Liver (tissue), 7 donors: ENCODE measurements at regions not wholly inside any gene's neighbourhood (a gene's known extent, or its start where the extent isn't known, plus 50 kb on each side); places are given as distances from the start of the nearest gene placed in this dataset.

Experiments used
- DNase-seq: peaks from one replicate; pipeline ENCODE4 v3.0.0-alpha.2; 2017; ENCODE audit warnings: low spot score
- H3K27ac ChIP-seq, 2 donors: one replicate each; pipeline ENCODE4 v1.7.0; 2013; ENCODE audit warnings: inconsistent platforms in 2 of 2, low read length in 2 of 2, control low read depth in 1 of 2, low read depth in 1 of 2, mild to moderate bottlenecking in 1 of 2
- H3K27me3 ChIP-seq, 4 donors: one replicate each; pipeline versions ENCODE4 v1.6.1 to v1.7.0; 2013; ENCODE audit warnings: low read length in 3 of 4, inconsistent platforms in 1 of 4, mild to moderate bottlenecking in 1 of 4, moderate library complexity in 1 of 4; ENCODE audit not compliant: control insufficient read depth in 4 of 4, insufficient read depth in 4 of 4
- H3K36me3 ChIP-seq, 4 donors: one replicate each; pipeline versions ENCODE4 v1.6.1 to v1.7.0; 2013; ENCODE audit warnings: low read length in 3 of 4, mild to moderate bottlenecking in 3 of 4, low read depth in 1 of 4, moderate library complexity in 1 of 4; ENCODE audit not compliant: control insufficient read depth in 4 of 4, insufficient read depth in 3 of 4
- H3K4me1 ChIP-seq, 4 donors: one replicate each; pipeline versions ENCODE4 v1.6.1 to v1.7.0; 2013; ENCODE audit warnings: low read length in 3 of 4, mild to moderate bottlenecking in 3 of 4, moderate library complexity in 1 of 4; ENCODE audit not compliant: control insufficient read depth in 4 of 4, insufficient read depth in 4 of 4
- H3K4me3 ChIP-seq, 3 donors: one replicate each; pipeline versions ENCODE4 v1.6.1 to v1.7.0; 2013; ENCODE audit warnings: low read length in 3 of 3, control low read depth in 1 of 3, low read depth in 1 of 3, mild to moderate bottlenecking in 1 of 3
- H3K9ac ChIP-seq, 2 donors: one replicate each; pipeline ENCODE4 v1.7.0; 2013; ENCODE audit warnings: low read length in 2 of 2, mild to moderate bottlenecking in 2 of 2, moderate library complexity in 2 of 2, control low read depth in 1 of 2, low read depth in 1 of 2
- H3K9me3 ChIP-seq, 4 donors: one replicate each; pipeline versions ENCODE4 v1.6.1 to v1.7.0; 2013; ENCODE audit warnings: low read length in 3 of 4; ENCODE audit not compliant: control insufficient read depth in 4 of 4
- FOXA1 ChIP-seq: IDR thresholded peaks from 2 replicates; pipeline ENCODE4 v1.6.1; 2016; ENCODE audit warnings: antibody characterized with exemption
- FOXA2 ChIP-seq: IDR thresholded peaks from 2 replicates; pipeline ENCODE4 v1.6.1; 2016; ENCODE audit warnings: antibody characterized with exemption
- GABPA ChIP-seq, 2 donors: IDR thresholded peaks in 1 of 2; conservative IDR thresholded peaks in 1 of 2; 2 replicates each; pipeline ENCODE4 v1.6.1; 2016; ENCODE audit warnings: antibody characterized with exemption in 2 of 2, mild to moderate bottlenecking in 1 of 2, moderate library complexity in 1 of 2
- HNF4G ChIP-seq: IDR thresholded peaks from 2 replicates; pipeline ENCODE4 v1.6.1; 2016; ENCODE audit warnings: antibody characterized with exemption
- JUND ChIP-seq, 2 donors: IDR thresholded peaks; 2 replicates each; pipeline ENCODE4 v1.6.1; 2016; ENCODE audit warnings: antibody characterized with exemption in 2 of 2
- RAD21 ChIP-seq, 2 donors: IDR thresholded peaks; 2 replicates each; pipeline ENCODE4 v1.6.1; 2016; ENCODE audit warnings: antibody characterized with exemption in 2 of 2, mild to moderate bottlenecking in 2 of 2
- SP1 ChIP-seq: IDR thresholded peaks from 2 replicates; pipeline ENCODE4 v1.6.1; 2018; ENCODE audit warnings: antibody characterized with exemption, mild to moderate bottlenecking
- TAF1 ChIP-seq: conservative IDR thresholded peaks from 2 replicates; pipeline ENCODE4 v1.6.1; 2016; ENCODE audit warnings: antibody characterized with exemption, mild to moderate bottlenecking
- YY1 ChIP-seq: IDR thresholded peaks from 2 replicates; pipeline ENCODE4 v1.6.1; 2016; ENCODE audit warnings: antibody characterized with exemption, mild to moderate bottlenecking
- TF ChIP-seq, protein P1 (sequence below): IDR thresholded peaks from 2 replicates; pipeline ENCODE4 v1.6.1; 2016; ENCODE audit warnings: antibody characterized with exemption, mild to moderate bottlenecking
- TF ChIP-seq, protein P2 (sequence below): IDR thresholded peaks from 2 replicates; pipeline ENCODE4 v1.6.1; 2016; ENCODE audit warnings: antibody characterized with exemption
- TF ChIP-seq, protein P3 (sequence below): fragments of 150-350 bp; IDR thresholded peaks from 2 replicates; pipeline ENCODE4 v1.5.1; 2017; ENCODE audit warnings: improper control_type of control experiment, low read depth, low read length; ENCODE audit not compliant: missing input control
- TF ChIP-seq, protein P4 (sequence below): IDR thresholded peaks from 2 replicates; pipeline ENCODE4 v1.6.1; 2016; ENCODE audit warnings: antibody characterized with exemption
- TF ChIP-seq, protein P5 (sequence below): IDR thresholded peaks from 2 replicates; pipeline ENCODE4 v1.6.1; 2016; ENCODE audit warnings: antibody characterized with exemption
- donor health status: healthy.
- donor health status: healthy.
- donor health status: healthy.
- donor health status: healthy.

DNA sequence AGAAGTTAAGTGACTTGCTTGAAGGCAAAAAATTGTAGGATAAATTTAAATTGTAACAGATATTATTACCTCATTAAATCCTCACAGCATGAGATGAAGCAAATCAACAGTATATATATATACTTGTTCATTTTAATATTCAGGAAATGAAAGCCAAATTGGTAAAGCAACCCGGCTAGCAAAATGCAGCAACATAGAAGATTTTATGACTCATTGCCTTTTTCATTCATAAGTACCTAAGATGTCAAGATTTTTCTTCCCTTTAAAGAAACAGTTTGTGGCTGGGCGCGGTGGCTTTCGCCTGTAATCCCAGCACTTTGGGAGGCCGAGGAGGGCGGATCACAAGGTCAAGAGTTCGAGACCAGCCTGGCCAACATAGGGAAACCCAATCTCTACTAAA lies 190.5 kb upstream of the NRIP1 start (continued):
- TF ChIP-seq, protein P1, sequence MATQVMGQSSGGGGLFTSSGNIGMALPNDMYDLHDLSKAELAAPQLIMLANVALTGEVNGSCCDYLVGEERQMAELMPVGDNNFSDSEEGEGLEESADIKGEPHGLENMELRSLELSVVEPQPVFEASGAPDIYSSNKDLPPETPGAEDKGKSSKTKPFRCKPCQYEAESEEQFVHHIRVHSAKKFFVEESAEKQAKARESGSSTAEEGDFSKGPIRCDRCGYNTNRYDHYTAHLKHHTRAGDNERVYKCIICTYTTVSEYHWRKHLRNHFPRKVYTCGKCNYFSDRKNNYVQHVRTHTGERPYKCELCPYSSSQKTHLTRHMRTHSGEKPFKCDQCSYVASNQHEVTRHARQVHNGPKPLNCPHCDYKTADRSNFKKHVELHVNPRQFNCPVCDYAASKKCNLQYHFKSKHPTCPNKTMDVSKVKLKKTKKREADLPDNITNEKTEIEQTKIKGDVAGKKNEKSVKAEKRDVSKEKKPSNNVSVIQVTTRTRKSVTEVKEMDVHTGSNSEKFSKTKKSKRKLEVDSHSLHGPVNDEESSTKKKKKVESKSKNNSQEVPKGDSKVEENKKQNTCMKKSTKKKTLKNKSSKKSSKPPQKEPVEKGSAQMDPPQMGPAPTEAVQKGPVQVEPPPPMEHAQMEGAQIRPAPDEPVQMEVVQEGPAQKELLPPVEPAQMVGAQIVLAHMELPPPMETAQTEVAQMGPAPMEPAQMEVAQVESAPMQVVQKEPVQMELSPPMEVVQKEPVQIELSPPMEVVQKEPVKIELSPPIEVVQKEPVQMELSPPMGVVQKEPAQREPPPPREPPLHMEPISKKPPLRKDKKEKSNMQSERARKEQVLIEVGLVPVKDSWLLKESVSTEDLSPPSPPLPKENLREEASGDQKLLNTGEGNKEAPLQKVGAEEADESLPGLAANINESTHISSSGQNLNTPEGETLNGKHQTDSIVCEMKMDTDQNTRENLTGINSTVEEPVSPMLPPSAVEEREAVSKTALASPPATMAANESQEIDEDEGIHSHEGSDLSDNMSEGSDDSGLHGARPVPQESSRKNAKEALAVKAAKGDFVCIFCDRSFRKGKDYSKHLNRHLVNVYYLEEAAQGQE, result no peak

DNA sequence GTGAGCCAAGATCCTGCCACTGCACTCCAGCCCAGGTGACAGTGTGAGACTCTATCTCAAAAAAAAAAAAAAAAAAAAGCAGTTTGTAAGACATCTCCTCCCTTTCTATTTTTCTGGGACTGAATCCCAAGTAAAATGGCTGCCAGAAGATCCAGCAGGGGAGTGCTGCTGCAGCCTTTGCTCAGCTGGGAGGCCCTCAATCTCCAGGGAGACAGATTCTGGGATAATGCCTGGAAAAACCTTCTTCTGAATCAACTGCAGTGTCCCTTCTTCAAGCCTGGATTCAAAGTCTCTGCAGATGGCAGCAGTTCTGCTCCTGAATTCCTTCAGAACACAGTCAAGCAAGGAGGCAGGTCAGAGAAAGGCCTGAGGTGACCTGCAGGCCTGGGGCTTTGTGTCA lies 191.0 kb upstream of the NRIP1 start:
- Histone ChIP-seq H3K9ac (no peak overlapping the region), H3K9me3 (no peaks in the 10 kb centered on the region), H3K27me3 (no peaks in the 10 kb centered on the region), H3K36me3 (peaks cover 0 to 1% (median 0%) of the 10 kb centered on the region in 4 donors), H3K4me3 (no peak overlapping the region), H3K4me1 (no peaks in the 10 kb centered on the region), H3K27ac (no peak overlapping the region)
- DNase-seq, result no peak
- no peak for TF ChIP-seq HNF4G
- TF ChIP-seq GABPA (IDR thresholded peaks at IDR 0.05 in 1 of 2, conservative IDR thresholded peaks at IDR 0.05 in 1 of 2), result no peak
- no peak for TF ChIP-seq YY1
- TF ChIP-seq TAF1, result no peak
- TF ChIP-seq, protein P1, result no peak
- no peak for TF ChIP-seq RAD21 (IDR thresholded peaks at IDR 0.05)
- TF ChIP-seq JUND (IDR thresholded peaks at IDR 0.05), result no peak
- TF ChIP-seq SP1, result no peak
- TF ChIP-seq FOXA2, result no peak
- TF ChIP-seq, protein P2, sequence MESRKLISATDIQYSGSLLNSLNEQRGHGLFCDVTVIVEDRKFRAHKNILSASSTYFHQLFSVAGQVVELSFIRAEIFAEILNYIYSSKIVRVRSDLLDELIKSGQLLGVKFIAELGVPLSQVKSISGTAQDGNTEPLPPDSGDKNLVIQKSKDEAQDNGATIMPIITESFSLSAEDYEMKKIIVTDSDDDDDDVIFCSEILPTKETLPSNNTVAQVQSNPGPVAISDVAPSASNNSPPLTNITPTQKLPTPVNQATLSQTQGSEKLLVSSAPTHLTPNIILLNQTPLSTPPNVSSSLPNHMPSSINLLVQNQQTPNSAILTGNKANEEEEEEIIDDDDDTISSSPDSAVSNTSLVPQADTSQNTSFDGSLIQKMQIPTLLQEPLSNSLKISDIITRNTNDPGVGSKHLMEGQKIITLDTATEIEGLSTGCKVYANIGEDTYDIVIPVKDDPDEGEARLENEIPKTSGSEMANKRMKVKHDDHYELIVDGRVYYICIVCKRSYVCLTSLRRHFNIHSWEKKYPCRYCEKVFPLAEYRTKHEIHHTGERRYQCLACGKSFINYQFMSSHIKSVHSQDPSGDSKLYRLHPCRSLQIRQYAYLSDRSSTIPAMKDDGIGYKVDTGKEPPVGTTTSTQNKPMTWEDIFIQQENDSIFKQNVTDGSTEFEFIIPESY, result no peak
- TF ChIP-seq, protein P3, sequence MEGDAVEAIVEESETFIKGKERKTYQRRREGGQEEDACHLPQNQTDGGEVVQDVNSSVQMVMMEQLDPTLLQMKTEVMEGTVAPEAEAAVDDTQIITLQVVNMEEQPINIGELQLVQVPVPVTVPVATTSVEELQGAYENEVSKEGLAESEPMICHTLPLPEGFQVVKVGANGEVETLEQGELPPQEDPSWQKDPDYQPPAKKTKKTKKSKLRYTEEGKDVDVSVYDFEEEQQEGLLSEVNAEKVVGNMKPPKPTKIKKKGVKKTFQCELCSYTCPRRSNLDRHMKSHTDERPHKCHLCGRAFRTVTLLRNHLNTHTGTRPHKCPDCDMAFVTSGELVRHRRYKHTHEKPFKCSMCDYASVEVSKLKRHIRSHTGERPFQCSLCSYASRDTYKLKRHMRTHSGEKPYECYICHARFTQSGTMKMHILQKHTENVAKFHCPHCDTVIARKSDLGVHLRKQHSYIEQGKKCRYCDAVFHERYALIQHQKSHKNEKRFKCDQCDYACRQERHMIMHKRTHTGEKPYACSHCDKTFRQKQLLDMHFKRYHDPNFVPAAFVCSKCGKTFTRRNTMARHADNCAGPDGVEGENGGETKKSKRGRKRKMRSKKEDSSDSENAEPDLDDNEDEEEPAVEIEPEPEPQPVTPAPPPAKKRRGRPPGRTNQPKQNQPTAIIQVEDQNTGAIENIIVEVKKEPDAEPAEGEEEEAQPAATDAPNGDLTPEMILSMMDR, result no peak
- TF ChIP-seq, protein P4, sequence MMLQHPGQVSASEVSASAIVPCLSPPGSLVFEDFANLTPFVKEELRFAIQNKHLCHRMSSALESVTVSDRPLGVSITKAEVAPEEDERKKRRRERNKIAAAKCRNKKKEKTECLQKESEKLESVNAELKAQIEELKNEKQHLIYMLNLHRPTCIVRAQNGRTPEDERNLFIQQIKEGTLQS, result no peak
- TF ChIP-seq FOXA1, result no peak
- TF ChIP-seq, protein P5, sequence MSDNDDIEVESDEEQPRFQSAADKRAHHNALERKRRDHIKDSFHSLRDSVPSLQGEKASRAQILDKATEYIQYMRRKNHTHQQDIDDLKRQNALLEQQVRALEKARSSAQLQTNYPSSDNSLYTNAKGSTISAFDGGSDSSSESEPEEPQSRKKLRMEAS, result no peak
